Esophagus squamous epithelium (tissue), 4 donors: ENCODE measurements at regions not wholly inside any gene's neighbourhood (a gene's known extent, or its start where the extent isn't known, plus 50 kb on each side); places are given as distances from the start of the nearest gene placed in this dataset.

Experiments
- CTCF ChIP-seq, 6 experiments: fragments of 450-650 bp in 4 of 6; fragments of 200-600 bp in 2 of 6; sonication (generic) in 2 of 6; IDR thresholded peaks; one replicate each; pipeline ENCODE4 v1.5.1; 2016 to 2019; ENCODE audit warnings: antibody characterized with exemption in 6 of 6, mild to moderate bottlenecking in 4 of 6, moderate library complexity in 4 of 6
- POLR2A ChIP-seq, 4 donors: fragments of 450-650 bp; IDR thresholded peaks; one replicate each; pipeline ENCODE4 v1.6.1; 2017; ENCODE audit warnings: antibody characterized with exemption in 4 of 4, mild to moderate bottlenecking in 4 of 4, moderate library complexity in 3 of 4

- no peak for TF ChIP-seq CTCF (IDR thresholded peaks at IDR 0.05)
- TF ChIP-seq POLR2A (IDR thresholded peaks at IDR 0.05): no peak
Measured at GRCh38 chr6:77037439-77037838, 425.9 kb downstream of the HTR1B start.
